ENCODE measurements at regions not wholly inside any gene's neighbourhood (a gene's known extent, or its start where the extent isn't known, plus 50 kb on each side); places are given as distances from the start of the nearest gene placed in this dataset.

DNA sequence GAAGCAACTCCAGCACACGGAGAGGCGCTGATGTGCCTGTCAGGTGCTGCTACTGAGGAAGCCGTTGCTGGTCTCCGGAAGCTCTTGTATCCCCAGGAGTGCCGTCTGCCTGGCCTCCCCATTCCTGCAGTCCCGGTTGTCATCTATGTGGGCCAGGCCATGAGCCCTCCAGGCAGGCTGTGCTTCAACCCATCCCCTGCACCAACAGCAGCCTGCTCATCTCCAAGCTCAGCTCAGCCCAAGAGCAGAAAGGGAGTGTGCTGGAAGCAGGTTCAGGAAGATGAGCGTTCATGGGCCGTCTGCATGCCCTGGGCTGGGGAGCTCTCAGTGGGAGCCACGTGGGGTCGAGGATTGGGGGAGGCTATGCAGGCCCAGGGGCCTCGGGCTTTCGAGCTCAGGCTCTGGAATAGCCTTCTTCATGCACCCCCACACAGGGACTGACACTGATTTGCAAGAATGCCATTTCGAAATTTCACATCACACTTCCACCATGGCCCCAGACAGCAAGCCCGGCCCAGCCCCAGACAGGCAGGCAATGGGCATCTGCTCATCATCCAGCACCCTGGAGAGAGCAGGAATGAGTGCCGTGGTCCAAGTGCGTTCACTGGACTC is 164.5 kb downstream of the KIF26A start:
- TF ChIP-seq, protein P1, sequence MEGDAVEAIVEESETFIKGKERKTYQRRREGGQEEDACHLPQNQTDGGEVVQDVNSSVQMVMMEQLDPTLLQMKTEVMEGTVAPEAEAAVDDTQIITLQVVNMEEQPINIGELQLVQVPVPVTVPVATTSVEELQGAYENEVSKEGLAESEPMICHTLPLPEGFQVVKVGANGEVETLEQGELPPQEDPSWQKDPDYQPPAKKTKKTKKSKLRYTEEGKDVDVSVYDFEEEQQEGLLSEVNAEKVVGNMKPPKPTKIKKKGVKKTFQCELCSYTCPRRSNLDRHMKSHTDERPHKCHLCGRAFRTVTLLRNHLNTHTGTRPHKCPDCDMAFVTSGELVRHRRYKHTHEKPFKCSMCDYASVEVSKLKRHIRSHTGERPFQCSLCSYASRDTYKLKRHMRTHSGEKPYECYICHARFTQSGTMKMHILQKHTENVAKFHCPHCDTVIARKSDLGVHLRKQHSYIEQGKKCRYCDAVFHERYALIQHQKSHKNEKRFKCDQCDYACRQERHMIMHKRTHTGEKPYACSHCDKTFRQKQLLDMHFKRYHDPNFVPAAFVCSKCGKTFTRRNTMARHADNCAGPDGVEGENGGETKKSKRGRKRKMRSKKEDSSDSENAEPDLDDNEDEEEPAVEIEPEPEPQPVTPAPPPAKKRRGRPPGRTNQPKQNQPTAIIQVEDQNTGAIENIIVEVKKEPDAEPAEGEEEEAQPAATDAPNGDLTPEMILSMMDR (IDR thresholded peaks at IDR 0.05 in 4 of 5, conservative IDR thresholded peaks at IDR 0.05 in 1 of 5), result no peak
- no peak for TF ChIP-seq POLR2A (IDR thresholded peaks at IDR 0.05)
